HEK293 (cell line): ENCODE measurements at regions not wholly inside any gene's neighbourhood (a gene's known extent, or its start where the extent isn't known, plus 50 kb on each side); places are given as distances from the start of the nearest gene placed in this dataset.

Experiments
- CTCF ChIA-PET: fragments of 350-600 bp; formaldehyde crosslinking; extraction: SDS; loops from one replicate; lab custom pipeline; 2021; ENCODE audit warnings: antibody characterized with exemption; lab: Yijun Ruan, JAX
- POLR2A ChIA-PET: fragments of 300-600 bp; formaldehyde crosslinking; extraction: SDS; loops from one replicate; lab custom pipeline; 2020; ENCODE audit warnings: antibody characterized with exemption, inconsistent platforms; lab: Yijun Ruan, JAX
- H3K27ac ChIP-seq: fragments of 200-500 bp; sonication (Bioruptor generic); 2 replicates; pipeline ENCODE4 v1.5.1; 2014; ENCODE audit warnings: low read depth, low read length, control low read depth, inconsistent platforms; ENCODE audit errors: extremely low read depth
- H3K36me3 ChIP-seq, 2 experiments: fragments of 200-500 bp in 1 of 2; sonication (Bioruptor generic) in 1 of 2; 1 replicate in 1 of 2; 2 replicates in 1 of 2; pipeline ENCODE4 v1.5.1; 2014 to 2017; ENCODE audit warnings: inconsistent platforms in 2 of 2, low read length in 2 of 2; ENCODE audit not compliant: control insufficient read depth in 2 of 2, insufficient read depth in 1 of 2
- H3K4me1 ChIP-seq: fragments of 200-500 bp; sonication (Bioruptor generic); 2 replicates; pipeline ENCODE4 v1.5.1; 2014; ENCODE audit warnings: mild to moderate bottlenecking, low read length, inconsistent platforms; ENCODE audit not compliant: control insufficient read depth, insufficient read depth
- H3K4me3 ChIP-seq: 2 replicates; pipeline ENCODE4 v1.5.1; 2011; ENCODE audit warnings: low read depth, mild to moderate bottlenecking, control low read depth, low read length, moderate library complexity
- H3K9me3 ChIP-seq: fragments of 200-500 bp; sonication (Bioruptor generic); 2 replicates; pipeline ENCODE4 v1.5.1; 2014; ENCODE audit warnings: low read depth, low read length, inconsistent platforms; ENCODE audit not compliant: control insufficient read depth, insufficient read depth
- EGR2 ChIP-seq: fragments of 450-650 bp; formaldehyde crosslinking; IDR thresholded peaks from 2 replicates; pipeline ENCODE4 v1.5.1; 2016; ENCODE audit warnings: low read depth, missing biosample characterization, missing genetic modification characterization
- HOXA7 ChIP-seq: sonication (generic); formaldehyde crosslinking; IDR thresholded peaks from 2 replicates; pipeline ENCODE4 v1.8.1; 2022; ENCODE audit warnings: missing genetic modification reagents, borderline replicate concordance
- RBAK ChIP-seq: fragments of 450-650 bp; formaldehyde crosslinking; IDR thresholded peaks from 2 replicates; pipeline ENCODE4 v1.5.1; 2016; ENCODE audit warnings: missing biosample characterization, missing genetic modification characterization
- ZBTB1 ChIP-seq: fragments of 450-650 bp; formaldehyde crosslinking; IDR thresholded peaks from 2 replicates; pipeline ENCODE4 v1.5.1; 2016; ENCODE audit warnings: missing biosample characterization, missing genetic modification characterization
- ZBTB7A ChIP-seq: fragments of 450-650 bp; formaldehyde crosslinking; IDR thresholded peaks from 2 replicates; pipeline ENCODE4 v1.5.1; 2016; ENCODE audit warnings: low read depth, missing biosample characterization, missing genetic modification characterization
- ZFHX2 ChIP-seq: fragments of 450-650 bp; formaldehyde crosslinking; conservative IDR thresholded peaks from 2 replicates; pipeline ENCODE4 v1.5.1; 2016; ENCODE audit warnings: missing biosample characterization, missing genetic modification characterization
- ZIC2 ChIP-seq: fragments of 450-650 bp; formaldehyde crosslinking; IDR thresholded peaks from 2 replicates; pipeline ENCODE4 v1.5.1; 2016; ENCODE audit warnings: missing biosample characterization, missing genetic modification characterization
- ZNF146 ChIP-seq: fragments of 450-650 bp; formaldehyde crosslinking; IDR thresholded peaks from 2 replicates; pipeline ENCODE4 v1.5.1; 2016; ENCODE audit warnings: missing biosample characterization, missing genetic modification characterization
- ZNF155 ChIP-seq: fragments of 450-650 bp; formaldehyde crosslinking; IDR thresholded peaks from 2 replicates; pipeline ENCODE4 v1.5.1; 2016; ENCODE audit warnings: missing biosample characterization, missing genetic modification characterization
- ZNF23 ChIP-seq: fragments of 450-650 bp; formaldehyde crosslinking; IDR thresholded peaks from 2 replicates; pipeline ENCODE4 v1.5.1; 2016; ENCODE audit warnings: missing biosample characterization, missing genetic modification characterization, borderline replicate concordance
- ZNF292 ChIP-seq: fragments of 450-650 bp; formaldehyde crosslinking; IDR thresholded peaks from 2 replicates; pipeline ENCODE4 v1.5.1; 2016; ENCODE audit warnings: low read depth, missing biosample characterization, missing genetic modification characterization, borderline replicate concordance
- ZNF311 ChIP-seq: fragments of 450-650 bp; formaldehyde crosslinking; IDR thresholded peaks from 2 replicates; pipeline ENCODE4 v1.5.1; 2017; ENCODE audit warnings: missing biosample characterization, missing genetic modification characterization, borderline replicate concordance
- ZNF426 ChIP-seq: fragments of 450-650 bp; formaldehyde crosslinking; IDR thresholded peaks from 2 replicates; pipeline ENCODE4 v1.5.1; 2017; ENCODE audit warnings: missing biosample characterization, missing genetic modification characterization, mild to moderate bottlenecking, inconsistent platforms, moderate library complexity
- ZNF433 ChIP-seq: fragments of 450-650 bp; formaldehyde crosslinking; IDR thresholded peaks from 2 replicates; pipeline ENCODE4 v1.5.1; 2016; ENCODE audit warnings: missing biosample characterization, missing genetic modification characterization, low read depth
- ZNF48 ChIP-seq: fragments of 450-650 bp; formaldehyde crosslinking; IDR thresholded peaks from 2 replicates; pipeline ENCODE4 v1.5.1; 2016; ENCODE audit warnings: missing biosample characterization, missing genetic modification characterization
- ZNF501 ChIP-seq: fragments of 450-650 bp; formaldehyde crosslinking; IDR thresholded peaks from 2 replicates; pipeline ENCODE4 v1.5.1; 2016; ENCODE audit warnings: missing biosample characterization, missing genetic modification characterization
- ZNF571 ChIP-seq: fragments of 450-650 bp; formaldehyde crosslinking; IDR thresholded peaks from 2 replicates; pipeline ENCODE4 v1.5.0; 2017; ENCODE audit warnings: missing biosample characterization, missing genetic modification characterization
- ZNF623 ChIP-seq: fragments of 450-650 bp; formaldehyde crosslinking; IDR thresholded peaks from 2 replicates; pipeline ENCODE4 v1.5.1; 2016; ENCODE audit warnings: missing biosample characterization, missing genetic modification characterization
- ZNF670 ChIP-seq: fragments of 450-650 bp; formaldehyde crosslinking; IDR thresholded peaks from 2 replicates; pipeline ENCODE4 v1.5.1; 2016; ENCODE audit warnings: missing biosample characterization, missing genetic modification characterization, low read depth
- ZNF785 ChIP-seq: fragments of 450-650 bp; formaldehyde crosslinking; IDR thresholded peaks from 2 replicates; pipeline ENCODE4 v1.5.1; 2016; ENCODE audit warnings: missing biosample characterization, missing genetic modification characterization
- TF ChIP-seq, protein P1 (sequence below): fragments of 450-650 bp; formaldehyde crosslinking; IDR thresholded peaks from 2 replicates; pipeline ENCODE4 v1.5.1; 2016; ENCODE audit warnings: missing biosample characterization, missing genetic modification characterization
- TF ChIP-seq, protein P2 (sequence below): fragments of 450-650 bp; formaldehyde crosslinking; IDR thresholded peaks from 2 replicates; pipeline ENCODE4 v1.5.1; 2016; ENCODE audit warnings: missing biosample characterization, missing genetic modification characterization
- TF ChIP-seq, protein P3 (sequence below): fragments of 450-650 bp; formaldehyde crosslinking; IDR thresholded peaks from 2 replicates; pipeline ENCODE4 v1.5.1; 2016; ENCODE audit warnings: missing biosample characterization, missing genetic modification characterization

DNA sequence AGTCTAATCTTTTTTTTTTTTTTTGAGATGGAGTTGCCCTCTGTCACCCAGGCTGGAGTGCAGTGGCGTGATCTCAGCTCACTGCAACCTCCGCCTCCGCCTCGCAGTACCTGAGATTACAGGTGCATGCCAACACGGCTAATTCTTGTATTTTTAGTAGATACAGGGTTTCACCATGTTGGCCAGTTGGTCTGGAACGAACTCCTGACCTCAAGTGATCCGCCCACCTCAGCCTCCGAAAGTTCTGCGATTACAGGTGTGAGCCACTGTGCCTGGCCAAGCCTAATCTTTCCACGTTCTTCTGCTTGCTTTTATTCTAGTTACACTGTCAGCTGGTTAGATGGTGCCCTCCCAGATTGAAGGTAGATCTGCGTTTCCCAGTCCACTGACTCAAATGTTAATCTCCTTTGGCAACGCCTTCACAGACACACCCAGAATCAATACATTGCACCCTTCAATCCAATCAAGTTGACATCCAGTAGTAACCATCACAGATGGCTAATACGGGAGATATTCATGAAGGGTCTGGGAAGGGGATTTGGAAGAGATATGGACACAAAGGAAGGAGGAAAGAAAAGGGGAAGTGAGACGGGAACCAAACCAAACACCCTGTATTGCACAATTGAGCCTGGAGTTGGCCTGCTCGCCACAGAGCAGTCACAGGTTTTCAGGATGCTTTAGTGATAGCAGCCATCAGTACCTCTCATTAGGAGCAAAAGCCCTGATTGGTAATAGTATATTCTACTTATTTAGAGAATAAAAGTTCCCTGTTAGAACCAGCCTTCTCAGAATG lies 229.8 kb downstream of the PIK3C3 start:
- no peak overlapping the region for H3K4me3 ChIP-seq
- TF ChIP-seq ZBTB1 (tag by site-specific recombination) (no peak), ZNF311 (tag by site-specific recombination) (no peak)
- TF ChIP-seq, all 188 proteins: peak for 0
- no peaks in the 10 kb centered on the region for H3K4me1 ChIP-seq
- no peak overlapping the region for H3K27ac ChIP-seq
- H3K36me3 ChIP-seq: no peaks in the 10 kb centered on the region
- ChIA-PET CTCF (no interaction called here), POLR2A (interaction anchor here (0.7 kb wide), 1 partner anchor 37 kb away, joined by 4 read pairs; no protein-coding TSS in a partner anchor)
- H3K9me3 ChIP-seq: no peaks in the 10 kb centered on the region

DNA sequence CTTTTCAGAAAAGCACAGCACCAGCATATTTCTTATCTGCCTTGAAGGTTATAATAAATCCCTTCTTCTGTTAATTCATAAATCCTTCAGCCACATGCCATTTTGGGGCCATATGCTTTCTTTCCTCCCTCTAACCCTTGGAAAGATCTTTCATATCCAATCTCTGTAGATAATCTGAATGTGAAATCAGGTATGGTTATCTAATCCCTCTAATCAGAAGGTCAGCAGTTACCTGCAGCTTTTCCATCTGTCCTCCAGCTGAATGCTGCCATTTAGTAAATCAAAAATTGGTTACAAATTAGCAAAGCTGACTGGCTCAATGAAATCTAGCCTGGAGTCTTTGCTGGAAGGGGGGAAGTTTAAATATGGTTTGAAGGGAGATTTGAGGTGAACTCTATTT lies 230.5 kb downstream of the PIK3C3 start:
- H3K4me3 ChIP-seq: no peak overlapping the region
- TF ChIP-seq, protein P1, sequence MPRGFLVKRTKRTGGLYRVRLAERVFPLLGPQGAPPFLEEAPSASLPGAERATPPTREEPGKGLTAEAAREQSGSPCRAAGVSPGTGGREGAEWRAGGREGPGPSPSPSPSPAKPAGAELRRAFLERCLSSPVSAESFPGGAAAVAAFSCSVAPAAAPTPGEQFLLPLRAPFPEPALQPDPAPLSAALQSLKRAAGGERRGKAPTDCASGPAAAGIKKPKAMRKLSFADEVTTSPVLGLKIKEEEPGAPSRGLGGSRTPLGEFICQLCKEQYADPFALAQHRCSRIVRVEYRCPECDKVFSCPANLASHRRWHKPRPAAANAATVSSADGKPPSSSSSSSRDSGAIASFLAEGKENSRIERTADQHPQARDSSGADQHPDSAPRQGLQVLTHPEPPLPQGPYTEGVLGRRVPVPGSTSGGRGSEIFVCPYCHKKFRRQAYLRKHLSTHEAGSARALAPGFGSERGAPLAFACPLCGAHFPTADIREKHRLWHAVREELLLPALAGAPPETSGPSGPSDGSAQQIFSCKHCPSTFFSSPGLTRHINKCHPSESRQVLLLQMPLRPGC (tag by site-specific recombination): no peak
- TF ChIP-seq ZNF23 (tag by site-specific recombination): no peak
- no peak for TF ChIP-seq ZNF501 (tag by site-specific recombination)
- no peak for TF ChIP-seq HOXA7 (CRISPR knock-in tag)
- TF ChIP-seq ZBTB7A (tag by site-specific recombination): no peak
- TF ChIP-seq ZNF146: no peak
- TF ChIP-seq ZNF571: no peak
- no peak for TF ChIP-seq ZNF292 (tag by site-specific recombination)
- TF ChIP-seq, all 188 proteins: peak for 0
- Histone ChIP-seq H3K27ac (no peak overlapping the region), H3K36me3 (no peaks in the 10 kb centered on the region), H3K4me1 (no peaks in the 10 kb centered on the region), H3K9me3 (no peaks in the 10 kb centered on the region)
- CTCF ChIA-PET: interaction anchor here (1.0 kb wide), 1 partner anchor 70 kb away, joined by 3 read pairs; no protein-coding TSS in a partner anchor
- POLR2A ChIA-PET: no interaction called here

DNA sequence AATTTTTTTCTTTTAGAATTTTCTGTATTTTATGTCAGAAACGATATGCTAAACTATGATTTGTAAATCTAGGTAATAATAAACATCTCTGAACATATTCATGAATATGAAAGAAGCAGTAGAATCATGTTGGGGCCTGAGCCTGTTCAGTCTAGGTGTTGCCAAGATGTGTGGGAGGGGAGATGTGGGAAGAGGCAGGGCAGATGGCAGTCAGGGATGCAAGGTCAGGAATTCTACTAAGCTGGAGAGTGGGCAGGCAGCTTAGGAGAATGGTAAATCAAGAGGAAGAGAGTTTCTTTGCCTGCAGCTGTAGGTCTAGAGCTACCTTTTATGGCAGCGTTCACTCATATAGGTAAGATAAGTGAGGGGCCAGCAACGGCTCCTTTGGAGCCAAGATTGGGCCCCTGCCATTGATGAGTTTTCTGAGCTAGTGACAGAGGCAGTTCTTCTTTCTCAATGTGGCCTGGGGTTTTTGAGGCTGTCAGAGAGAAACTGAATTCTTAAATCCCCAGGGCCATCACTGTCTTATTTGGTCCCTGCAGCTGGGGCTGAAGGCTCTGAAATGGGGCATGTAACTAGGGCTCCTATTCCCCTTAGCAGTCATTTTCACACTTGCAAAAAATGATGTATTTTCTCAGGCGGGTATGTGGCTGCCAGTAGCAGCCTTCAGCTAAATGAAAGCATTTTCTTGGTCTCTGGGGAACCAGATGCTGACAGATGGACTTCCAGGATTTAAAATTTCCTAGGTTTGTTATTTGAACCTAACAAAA lies 232.8 kb downstream of the PIK3C3 start:
- no peaks in the 10 kb centered on the region for H3K36me3 ChIP-seq
- POLR2A ChIA-PET: no interaction called here
- H3K4me1 ChIP-seq: peaks cover 2% of the 10 kb centered on the region; the same call in 1 of the 2 replicates
- no peak overlapping the region for H3K4me3 ChIP-seq
- TF ChIP-seq ZNF426 (no peak), ZNF433 (no peak), ZNF670 (no peak), ZNF155 (tag by site-specific recombination) (no peak), RBAK (tag by site-specific recombination) (no peak), ZIC2 (tag by site-specific recombination) (no peak), ZNF623 (tag by site-specific recombination) (no peak), ZFHX2 (tag by site-specific recombination) (peak; percentile 58), ZNF48 (tag by site-specific recombination) (no peak), EGR2 (peak; percentile 69; the same call in 1 of the 2 replicates), ZNF785 (tag by site-specific recombination) (no peak)
- TF ChIP-seq, protein P2, sequence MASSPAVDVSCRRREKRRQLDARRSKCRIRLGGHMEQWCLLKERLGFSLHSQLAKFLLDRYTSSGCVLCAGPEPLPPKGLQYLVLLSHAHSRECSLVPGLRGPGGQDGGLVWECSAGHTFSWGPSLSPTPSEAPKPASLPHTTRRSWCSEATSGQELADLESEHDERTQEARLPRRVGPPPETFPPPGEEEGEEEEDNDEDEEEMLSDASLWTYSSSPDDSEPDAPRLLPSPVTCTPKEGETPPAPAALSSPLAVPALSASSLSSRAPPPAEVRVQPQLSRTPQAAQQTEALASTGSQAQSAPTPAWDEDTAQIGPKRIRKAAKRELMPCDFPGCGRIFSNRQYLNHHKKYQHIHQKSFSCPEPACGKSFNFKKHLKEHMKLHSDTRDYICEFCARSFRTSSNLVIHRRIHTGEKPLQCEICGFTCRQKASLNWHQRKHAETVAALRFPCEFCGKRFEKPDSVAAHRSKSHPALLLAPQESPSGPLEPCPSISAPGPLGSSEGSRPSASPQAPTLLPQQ (tag by site-specific recombination): no peak
- TF ChIP-seq, protein P3, sequence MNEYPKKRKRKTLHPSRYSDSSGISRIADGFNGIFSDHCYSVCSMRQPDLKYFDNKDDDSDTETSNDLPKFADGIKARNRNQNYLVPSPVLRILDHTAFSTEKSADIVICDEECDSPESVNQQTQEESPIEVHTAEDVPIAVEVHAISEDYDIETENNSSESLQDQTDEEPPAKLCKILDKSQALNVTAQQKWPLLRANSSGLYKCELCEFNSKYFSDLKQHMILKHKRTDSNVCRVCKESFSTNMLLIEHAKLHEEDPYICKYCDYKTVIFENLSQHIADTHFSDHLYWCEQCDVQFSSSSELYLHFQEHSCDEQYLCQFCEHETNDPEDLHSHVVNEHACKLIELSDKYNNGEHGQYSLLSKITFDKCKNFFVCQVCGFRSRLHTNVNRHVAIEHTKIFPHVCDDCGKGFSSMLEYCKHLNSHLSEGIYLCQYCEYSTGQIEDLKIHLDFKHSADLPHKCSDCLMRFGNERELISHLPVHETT (tag by site-specific recombination): no peak
- no peak overlapping the region for H3K27ac ChIP-seq
- H3K9me3 ChIP-seq: no peaks in the 10 kb centered on the region
- CTCF ChIA-PET: interaction anchor here (0.6 kb wide), 1 partner anchor 72 kb away, joined by 3 read pairs; no protein-coding TSS in a partner anchor
